ENCODE measurements at regions not wholly inside any gene's neighbourhood (a gene's known extent, or its start where the extent isn't known, plus 50 kb on each side); places are given as distances from the start of the nearest gene placed in this dataset.
A peak's percentile ranks its signal among the peaks of the same experiment; 100 is the strongest.

- Mint-ChIP-seq H3K4me3 (peak overlapping the region; percentile 49), H3K4me1 (peaks cover 24 to 27% of the 10 kb centered on the region in 2 donors)
Measured at GRCh38 chr13:107450931-107451330, 764.4 kb downstream of the LIG4 start.

GRCh38 chr13:107450431-107450830 lies 764.9 kb downstream of the LIG4 start:
- no peak for TF ChIP-seq CTCF (IDR thresholded peaks at IDR 0.05)
- no peak for DNase-seq
- H3K27me3 Mint-ChIP-seq (ENCODE audit: low read depth in 2 of 2), result no peaks in the 10 kb centered on the region
- no peak overlapping the region for H3K4me3 ChIP-seq (ENCODE audit: low read length)
- peaks cover 13% of the 10 kb centered on the region for H3K9me3 ChIP-seq (ENCODE audit: control insufficient read depth, insufficient read depth, low read length)
- H3K36me3 ChIP-seq (ENCODE audit: control insufficient read depth, insufficient read depth, low read length), result no peaks in the 10 kb centered on the region
- no peaks in the 10 kb centered on the region for H3K27me3 ChIP-seq (ENCODE audit: control insufficient read depth, insufficient read depth, low read length)
- H3K36me3 Mint-ChIP-seq, result no peaks in the 10 kb centered on the region
- H3K4me1 Mint-ChIP-seq, result peaks cover 24 to 27% of the 10 kb centered on the region in 2 donors
- intact Hi-C loops (cut with micrococcal nuclease), result no loop called here
- peak overlapping the region; percentile 67 for H3K4me3 Mint-ChIP-seq
- H3K27ac Mint-ChIP-seq, result no peak overlapping the region
- H3K9me3 Mint-ChIP-seq, result peaks cover 20 to 32% of the 10 kb centered on the region in 2 donors
- peaks cover 5% of the 10 kb centered on the region for H3K4me1 ChIP-seq (ENCODE audit: control insufficient read depth, insufficient read depth, low read length)
- ATAC-seq, result no peak
- no peak overlapping the region for H3K27ac ChIP-seq (ENCODE audit: low read length)
- WGBS (ENCODE audit: insufficient coverage), result 61% methylated on average over 2 of the region's 6 CpGs

More at GRCh38 chr13:107450931-107451330, 764.4 kb downstream of the LIG4 start:
- ATAC-seq (peak; percentile 44 to 91 (median 64)), DNase-seq (peak in 1 of 2 donors; percentile 3)
- H3K27me3 Mint-ChIP-seq (ENCODE audit: low read depth in 2 of 2), result no peaks in the 10 kb centered on the region
- 46% methylated on average over 10 of the region's 10 CpGs for WGBS (ENCODE audit: insufficient coverage)
- intact Hi-C loops (cut with micrococcal nuclease), result no loop called here
- H3K27ac ChIP-seq (ENCODE audit: low read length), result no peak overlapping the region
- H3K4me3 ChIP-seq (ENCODE audit: low read length), result no peak overlapping the region
- peaks cover 5% of the 10 kb centered on the region for H3K4me1 ChIP-seq (ENCODE audit: control insufficient read depth, insufficient read depth, low read length)
- H3K9me3 Mint-ChIP-seq, result peaks cover 22 to 36% of the 10 kb centered on the region in 2 donors
- H3K36me3 Mint-ChIP-seq, result no peaks in the 10 kb centered on the region
- no peaks in the 10 kb centered on the region for H3K36me3 ChIP-seq (ENCODE audit: control insufficient read depth, insufficient read depth, low read length)
- TF ChIP-seq CTCF (IDR thresholded peaks at IDR 0.05), result no peak
- H3K9me3 ChIP-seq (ENCODE audit: control insufficient read depth, insufficient read depth, low read length), result peaks cover 13% of the 10 kb centered on the region
- H3K27me3 ChIP-seq (ENCODE audit: control insufficient read depth, insufficient read depth, low read length), result no peaks in the 10 kb centered on the region
- no peak overlapping the region for H3K27ac Mint-ChIP-seq

GRCh38 chr13:107447591-107447990 lies 767.7 kb downstream of the LIG4 start:
- H3K4me1 Mint-ChIP-seq, result peaks cover 24 to 27% of the 10 kb centered on the region in 2 donors
- H3K4me3 Mint-ChIP-seq, result no peak overlapping the region
- 79% methylated on average over 4 of the region's 4 CpGs for WGBS (ENCODE audit: insufficient coverage)
- Histone ChIP-seq H3K27ac (ENCODE audit: low read length) (no peak overlapping the region), H3K4me3 (ENCODE audit: low read length) (no peak overlapping the region), H3K4me1 (ENCODE audit: control insufficient read depth, insufficient read depth, low read length) (peaks cover 5% of the 10 kb centered on the region), H3K9me3 (ENCODE audit: control insufficient read depth, insufficient read depth, low read length) (peaks cover 4% of the 10 kb centered on the region), H3K36me3 (ENCODE audit: control insufficient read depth, insufficient read depth, low read length) (no peaks in the 10 kb centered on the region), H3K27me3 (ENCODE audit: control insufficient read depth, insufficient read depth, low read length) (no peaks in the 10 kb centered on the region)
- no peaks in the 10 kb centered on the region for H3K27me3 Mint-ChIP-seq (ENCODE audit: low read depth in 2 of 2)
- ATAC-seq (no peak), DNase-seq (no peak)
- H3K9me3 Mint-ChIP-seq, result peaks cover 15 to 26% of the 10 kb centered on the region in 2 donors
- no peak for TF ChIP-seq CTCF (IDR thresholded peaks at IDR 0.05)
- no peaks in the 10 kb centered on the region for H3K36me3 Mint-ChIP-seq
- intact Hi-C loops (cut with micrococcal nuclease), result no loop called here
- H3K27ac Mint-ChIP-seq, result no peak overlapping the region

- no peak for TF ChIP-seq CTCF (IDR thresholded peaks at IDR 0.05)
- Mint-ChIP-seq H3K4me1 (no peaks in the 10 kb centered on the region), H3K9me3 (peaks cover 4 to 14% of the 10 kb centered on the region in 2 donors), H3K27ac (no peak overlapping the region), H3K4me3 (no peak overlapping the region), H3K27me3 (ENCODE audit: low read depth in 2 of 2) (no peaks in the 10 kb centered on the region), H3K36me3 (no peaks in the 10 kb centered on the region)
- no peak for DNase-seq
- Histone ChIP-seq H3K27me3 (ENCODE audit: control insufficient read depth, insufficient read depth, low read length) (no peaks in the 10 kb centered on the region), H3K27ac (ENCODE audit: low read length) (no peak overlapping the region), H3K4me3 (ENCODE audit: low read length) (no peak overlapping the region), H3K9me3 (ENCODE audit: control insufficient read depth, insufficient read depth, low read length) (no peaks in the 10 kb centered on the region), H3K36me3 (ENCODE audit: control insufficient read depth, insufficient read depth, low read length) (no peaks in the 10 kb centered on the region), H3K4me1 (ENCODE audit: control insufficient read depth, insufficient read depth, low read length) (no peaks in the 10 kb centered on the region)
- ATAC-seq, result no peak
- WGBS (ENCODE audit: insufficient coverage), result 78% methylated on average over 3 of the region's 3 CpGs
- intact Hi-C loops (cut with micrococcal nuclease), result no loop called here
Measured at GRCh38 chr13:107441279-107441678, 774.1 kb downstream of the LIG4 start.

Measured in natural killer cell (primary cell).